ENCODE measurements at regions not wholly inside any gene's neighbourhood (a gene's known extent, or its start where the extent isn't known, plus 50 kb on each side); places are given as distances from the start of the nearest gene placed in this dataset.

DNA sequence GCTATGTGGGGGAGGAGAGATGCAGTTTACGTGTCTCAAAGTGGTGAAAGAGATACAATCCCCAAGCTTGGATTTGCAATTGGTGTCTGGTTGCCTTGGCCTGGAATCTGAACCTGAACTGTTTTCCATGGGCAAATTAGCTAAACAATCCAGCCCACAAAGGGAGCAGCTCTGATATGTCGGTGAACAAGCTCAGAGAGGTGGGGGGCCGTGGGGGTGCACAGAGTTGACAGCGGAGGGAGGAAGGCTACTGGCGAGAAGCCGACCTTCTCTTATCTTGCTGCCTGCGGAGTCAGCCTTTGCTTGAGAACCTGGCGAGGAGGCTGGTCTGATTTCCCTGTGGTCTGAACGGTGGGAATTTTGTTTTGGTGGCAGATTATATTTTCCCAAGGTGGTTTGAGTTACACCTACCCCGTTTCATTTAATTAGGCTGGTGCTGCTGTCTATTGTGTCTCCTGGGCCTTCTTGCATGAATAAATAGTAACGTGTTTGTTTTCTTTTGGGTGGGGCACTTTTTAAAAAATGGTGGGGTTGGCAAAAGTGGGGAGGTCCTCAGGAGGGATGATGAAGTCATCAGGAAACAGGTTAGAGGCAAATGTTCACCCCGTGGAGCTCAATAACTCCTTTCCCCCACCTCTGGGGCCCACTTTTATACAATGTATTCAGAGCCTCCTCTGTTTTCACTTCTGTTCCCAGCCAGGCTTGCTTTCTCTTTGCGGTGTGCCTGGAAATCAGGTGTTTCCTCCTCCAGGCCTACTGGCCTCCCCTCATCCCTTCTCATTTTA is 80.9 kb upstream of the IGFBP5 start:
- DNase-seq (ENCODE audit: low read depth): no peak
- TF ChIP-seq, protein P1, sequence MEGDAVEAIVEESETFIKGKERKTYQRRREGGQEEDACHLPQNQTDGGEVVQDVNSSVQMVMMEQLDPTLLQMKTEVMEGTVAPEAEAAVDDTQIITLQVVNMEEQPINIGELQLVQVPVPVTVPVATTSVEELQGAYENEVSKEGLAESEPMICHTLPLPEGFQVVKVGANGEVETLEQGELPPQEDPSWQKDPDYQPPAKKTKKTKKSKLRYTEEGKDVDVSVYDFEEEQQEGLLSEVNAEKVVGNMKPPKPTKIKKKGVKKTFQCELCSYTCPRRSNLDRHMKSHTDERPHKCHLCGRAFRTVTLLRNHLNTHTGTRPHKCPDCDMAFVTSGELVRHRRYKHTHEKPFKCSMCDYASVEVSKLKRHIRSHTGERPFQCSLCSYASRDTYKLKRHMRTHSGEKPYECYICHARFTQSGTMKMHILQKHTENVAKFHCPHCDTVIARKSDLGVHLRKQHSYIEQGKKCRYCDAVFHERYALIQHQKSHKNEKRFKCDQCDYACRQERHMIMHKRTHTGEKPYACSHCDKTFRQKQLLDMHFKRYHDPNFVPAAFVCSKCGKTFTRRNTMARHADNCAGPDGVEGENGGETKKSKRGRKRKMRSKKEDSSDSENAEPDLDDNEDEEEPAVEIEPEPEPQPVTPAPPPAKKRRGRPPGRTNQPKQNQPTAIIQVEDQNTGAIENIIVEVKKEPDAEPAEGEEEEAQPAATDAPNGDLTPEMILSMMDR (IDR thresholded peaks at IDR 0.05; ENCODE audit: low read depth, low read length, missing control alignments): no peak
- no peak overlapping the region for H3K4me3 ChIP-seq (ENCODE audit: low read depth, low read length)

DNA sequence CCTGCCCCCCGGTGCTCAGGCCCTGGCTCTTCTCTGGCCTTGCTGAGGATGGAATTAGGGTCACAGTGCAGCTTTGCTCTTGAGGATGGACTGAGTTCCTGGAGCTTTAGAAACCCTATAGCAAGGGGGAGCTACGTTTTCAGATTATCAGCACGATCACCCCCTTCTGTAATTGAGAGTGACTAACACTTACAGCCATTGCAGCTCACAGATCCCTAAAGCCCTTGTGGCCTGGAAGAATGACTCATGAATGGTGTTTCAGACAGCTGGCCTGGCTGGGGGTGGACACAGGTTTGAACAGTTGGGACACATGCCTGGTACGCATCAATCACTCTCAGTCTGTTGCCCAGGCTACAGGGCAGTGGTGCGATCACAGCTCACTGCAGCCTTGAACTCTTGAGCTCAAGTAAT is 79.7 kb upstream of the IGFBP5 start:
- DNase-seq (ENCODE audit: low read depth): no peak
- H3K4me3 ChIP-seq (ENCODE audit: low read depth, low read length): no peak overlapping the region
- TF ChIP-seq, protein P1 (IDR thresholded peaks at IDR 0.05; ENCODE audit: low read depth, low read length, missing control alignments): no peak

DNA sequence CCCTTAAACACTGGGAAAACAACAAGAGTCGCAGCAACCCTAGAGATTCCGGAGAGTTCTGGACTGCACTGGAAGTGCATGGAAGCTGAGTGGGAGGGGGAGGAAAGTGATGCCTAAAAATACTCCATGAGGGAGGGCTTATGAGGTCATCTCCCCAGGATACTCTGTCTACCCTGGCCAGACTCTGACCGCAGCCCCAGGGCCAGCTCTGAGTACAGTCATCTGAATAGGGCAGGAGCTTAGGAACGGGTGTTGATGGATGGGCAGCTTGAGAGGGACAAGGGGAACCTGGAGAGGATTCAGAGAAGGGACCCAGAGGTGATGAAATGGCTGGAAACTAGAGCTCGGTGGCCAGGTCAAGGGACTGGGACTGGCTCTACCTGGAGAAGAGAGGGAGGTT is 79.3 kb upstream of the IGFBP5 start:
- TF ChIP-seq, protein P1 (IDR thresholded peaks at IDR 0.05; ENCODE audit: low read depth, low read length, missing control alignments): no peak
- no peak overlapping the region for H3K4me3 ChIP-seq (ENCODE audit: low read depth, low read length)
- no peak for DNase-seq (ENCODE audit: low read depth)

DNA sequence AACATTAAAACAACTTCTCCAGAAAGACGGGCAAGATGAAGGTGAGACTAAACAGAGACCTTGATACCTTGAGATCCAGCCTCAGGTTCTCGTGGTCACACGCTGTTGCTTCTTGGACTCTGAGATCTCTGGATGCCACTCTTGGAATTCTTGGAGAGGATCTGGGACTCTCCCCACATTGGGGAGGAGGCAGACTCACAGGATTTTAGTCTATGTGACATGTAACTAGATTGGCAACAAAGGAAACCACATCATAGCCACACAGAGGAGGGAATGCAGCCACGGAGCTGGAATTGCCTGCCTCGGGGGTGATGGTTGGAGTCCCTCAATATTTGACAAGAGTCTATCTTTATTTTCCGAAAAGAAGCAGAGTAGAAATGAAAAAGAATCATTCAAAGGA is 78.8 kb upstream of the IGFBP5 start:
- TF ChIP-seq, protein P1 (IDR thresholded peaks at IDR 0.05; ENCODE audit: low read depth, low read length, missing control alignments): no peak
- DNase-seq (ENCODE audit: low read depth): no peak
- H3K4me3 ChIP-seq (ENCODE audit: low read depth, low read length): no peak overlapping the region

DNA sequence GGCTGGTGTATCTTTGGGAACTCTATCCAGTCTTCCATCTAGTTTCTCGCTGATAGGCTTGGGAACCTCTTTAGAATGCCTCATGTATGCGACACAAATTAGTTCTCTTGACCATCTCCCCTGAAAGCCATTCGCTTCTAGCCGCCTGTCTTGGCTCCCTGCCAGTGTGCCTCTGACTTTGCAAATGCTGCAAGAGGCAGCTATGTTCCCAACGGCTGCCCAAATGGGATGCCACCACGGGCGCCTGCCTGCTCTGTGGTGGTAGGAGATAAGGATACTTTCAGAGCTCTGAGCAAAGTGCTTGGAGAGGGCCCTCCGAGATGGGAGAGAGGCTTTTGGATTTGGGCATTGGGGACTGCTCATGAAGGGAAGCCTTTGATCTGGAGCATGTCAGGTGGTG is 77.7 kb upstream of the IGFBP5 start:
- TF ChIP-seq, protein P1 (IDR thresholded peaks at IDR 0.05; ENCODE audit: low read depth, low read length, missing control alignments): no peak
- H3K4me3 ChIP-seq (ENCODE audit: low read depth, low read length): no peak overlapping the region
- no peak for DNase-seq (ENCODE audit: low read depth)

DNA sequence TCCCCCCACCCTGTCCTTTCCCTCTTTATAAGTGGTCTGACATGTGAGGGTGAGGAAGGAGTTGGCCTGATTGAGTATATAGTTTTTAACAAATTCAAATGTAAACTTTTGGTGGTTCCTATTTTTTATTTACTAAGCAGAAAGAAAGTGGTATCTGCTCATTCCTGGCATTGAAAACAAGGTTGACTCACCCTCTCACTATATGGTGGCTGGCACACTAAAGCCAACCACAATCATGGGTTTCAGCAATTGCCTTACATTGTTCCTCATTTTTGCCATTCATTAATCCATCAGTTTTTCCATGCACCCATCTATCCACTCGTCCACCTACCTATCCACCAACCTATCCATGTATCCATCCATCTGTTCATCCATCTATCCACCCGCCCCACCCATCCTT is 75.4 kb upstream of the IGFBP5 start:
- no peak overlapping the region for H3K4me3 ChIP-seq (ENCODE audit: low read depth, low read length)
- TF ChIP-seq, protein P1 (IDR thresholded peaks at IDR 0.05; ENCODE audit: low read depth, low read length, missing control alignments): no peak
- DNase-seq (ENCODE audit: low read depth): no peak

DNA sequence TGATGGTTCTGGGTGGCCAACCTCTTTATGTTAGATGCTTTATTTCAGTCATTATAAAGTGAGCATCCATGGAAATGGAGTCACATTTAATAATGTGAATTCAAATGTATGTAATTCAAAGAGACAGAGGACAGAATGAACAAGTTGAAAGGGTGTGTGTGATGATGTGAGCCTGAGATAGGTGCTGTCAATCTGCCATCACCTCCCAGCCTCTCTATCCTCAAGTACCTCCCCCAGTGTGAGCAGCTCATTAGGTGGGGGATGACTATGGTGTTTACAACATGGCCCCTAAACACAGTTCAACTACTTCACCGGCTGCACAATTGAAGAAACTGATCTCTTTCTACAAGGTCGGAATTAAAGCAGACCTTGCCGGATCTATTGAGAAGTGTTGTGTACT is 74.7 kb upstream of the IGFBP5 start:
- TF ChIP-seq, protein P1 (IDR thresholded peaks at IDR 0.05; ENCODE audit: low read depth, low read length, missing control alignments): no peak
- no peak overlapping the region for H3K4me3 ChIP-seq (ENCODE audit: low read depth, low read length)
- DNase-seq (ENCODE audit: low read depth): no peak

All from GM12864 (cell line).